ENCODE measurements at regions not wholly inside any gene's neighbourhood (a gene's known extent, or its start where the extent isn't known, plus 50 kb on each side); places are given as distances from the start of the nearest gene placed in this dataset.
"Not testable (repeated sequence)": the region's sequence is repeated elsewhere in the genome, so short reads cannot be mapped to it uniquely, and the experiment has no call there.

GRCh38 chr6:79134699-79135474 is 56.8 kb upstream of the PHIP start:
- Histone ChIP-seq H3K27ac (no peak overlapping the region), H3K4me1 (no peaks in the 10 kb centered on the region), H3K9me3 (peaks cover 0 to 41% (median 14%) of the 10 kb centered on the region in 12 donors), H3K27me3 (no peaks in the 10 kb centered on the region), H3K36me3 (no peaks in the 10 kb centered on the region), H3K4me3 (no peak overlapping the region)
- DNase-seq: no peak
- ATAC-seq: no peak
- WGBS, 4 donors: 48 to 70% (median 63%) methylated on average over 2 of the region's 2 CpGs
- no peak for TF ChIP-seq CTCF (IDR thresholded peaks at IDR 0.05)
- TF ChIP-seq POLR2A (IDR thresholded peaks at IDR 0.05): no peak
- intact Hi-C loops (cut with DNase I): no loop called here

- H3K4me1 ChIP-seq: no peaks in the 10 kb centered on the region
- H3K27me3 ChIP-seq: no peaks in the 10 kb centered on the region
- no peaks in the 10 kb centered on the region for H3K36me3 ChIP-seq
- no peak for DNase-seq
- H3K4me3 ChIP-seq: no peak overlapping the region
- intact Hi-C loops (cut with DNase I): no loop called here
- H3K27ac ChIP-seq: no peak overlapping the region
- peaks cover 0 to 33% (median 14%) of the 10 kb centered on the region in 12 donors for H3K9me3 ChIP-seq
- 76 to 84% (median 81%) methylated on average over 3 of the region's 3 CpGs for WGBS, 4 donors
- TF ChIP-seq CTCF (IDR thresholded peaks at IDR 0.05) (no peak), POLR2A (IDR thresholded peaks at IDR 0.05) (no peak)
- no peak for ATAC-seq
These were observed 55.1 kb upstream of the PHIP start for GRCh38 chr6:79133173-79133572.

- H3K36me3 ChIP-seq; H3K4me1 ChIP-seq; H3K27me3 ChIP-seq; H3K27ac ChIP-seq; ATAC-seq; intact Hi-C loops (cut with DNase I); H3K4me3 ChIP-seq; DNase-seq: not testable (repeated sequence)
- H3K9me3 ChIP-seq: peaks cover 0 to 27% (median 9%) of the 10 kb centered on the region in 12 donors
- WGBS, 4 donors: 92 to 96% (median 95%) methylated on average over 1 of the region's 1 CpG
These were observed 53.2 kb upstream of the PHIP start for GRCh38 chr6:79131220-79131619.

Data from heart left ventricle (tissue), 16 donors.